CD14-positive monocyte (primary cell): ENCODE measurements at regions not wholly inside any gene's neighbourhood (a gene's known extent, or its start where the extent isn't known, plus 50 kb on each side); places are given as distances from the start of the nearest gene placed in this dataset.

Experiments
- DNase-seq, 3 donors: peaks; one replicate each; pipeline ENCODE4 v3.0.0-alpha.2; 2011 to 2022
- H2AFZ ChIP-seq: 2 replicates; pipeline ENCODE4 v1.6.0; 2012; ENCODE audit warnings: mild to moderate bottlenecking, low read depth, low read length, inconsistent platforms; ENCODE audit not compliant: insufficient read depth, poor library complexity, severe bottlenecking
- H3K27ac ChIP-seq, 2 donors: 1 replicate in 1 of 2; 2 replicates in 1 of 2; pipeline ENCODE4 v1.5.1; 2012 to 2013; ENCODE audit warnings: low read length in 2 of 2, control low read depth in 1 of 2, inconsistent platforms in 1 of 2, low read depth in 1 of 2, mild to moderate bottlenecking in 1 of 2
- H3K27me3 ChIP-seq, 2 donors: one replicate each; pipeline versions ENCODE4 v1.6.0 to v1.6.1; 2011 to 2013; ENCODE audit warnings: low read length in 2 of 2; ENCODE audit not compliant: control insufficient read depth in 2 of 2, insufficient read depth in 2 of 2
- H3K36me3 ChIP-seq, 2 donors: replicated peaks in 1 of 2; 1 replicate in 1 of 2; 2 replicates in 1 of 2; pipeline versions ENCODE4 v1.5.1 to v1.6.1; 2012 to 2013; ENCODE audit warnings: low read length in 2 of 2, control low read depth in 1 of 2, inconsistent platforms in 1 of 2, mild to moderate bottlenecking in 1 of 2; ENCODE audit not compliant: insufficient read depth in 2 of 2, control insufficient read depth in 1 of 2
- H3K4me1 ChIP-seq, 2 donors: 1 replicate in 1 of 2; 2 replicates in 1 of 2; pipeline versions ENCODE4 v1.5.1 to v1.6.1; 2012 to 2013; ENCODE audit warnings: low read length in 2 of 2, control low read depth in 1 of 2, inconsistent platforms in 1 of 2, mild to moderate bottlenecking in 1 of 2, moderate library complexity in 1 of 2; ENCODE audit not compliant: insufficient read depth in 2 of 2, control insufficient read depth in 1 of 2
- H3K4me2 ChIP-seq: replicated peaks from 2 replicates; pipeline ENCODE3; 2012; ENCODE audit warnings: low read length, moderate library complexity, mild to moderate bottlenecking; ENCODE audit not compliant: poor library complexity, severe bottlenecking; ENCODE audit errors: extremely low read depth
- H3K4me3 ChIP-seq, 3 experiments: fragments of 200-600 bp in 1 of 3; sonication (generic) in 1 of 3; replicated peaks in 1 of 3; 1 replicate in 2 of 3; 2 replicates in 1 of 3; pipeline ENCODE4 v1.5.1; 2011 to 2013; ENCODE audit warnings: low read length in 3 of 3, mild to moderate bottlenecking in 3 of 3, control low read depth in 2 of 3, low read depth in 2 of 3, inconsistent platforms in 1 of 3, moderate library complexity in 1 of 3
- H3K79me2 ChIP-seq: 2 replicates; pipeline ENCODE4 v1.6.0; 2012; ENCODE audit warnings: mild to moderate bottlenecking, control low read depth, inconsistent platforms, low read length, moderate library complexity; ENCODE audit not compliant: insufficient read depth
- H3K9ac ChIP-seq: 2 replicates; pipeline ENCODE4 v1.6.0; 2017; ENCODE audit warnings: low read length, mild to moderate bottlenecking; ENCODE audit not compliant: insufficient read depth, poor library complexity, severe bottlenecking
- H3K9me3 ChIP-seq, 2 donors: replicated peaks in 1 of 2; 1 replicate in 1 of 2; 2 replicates in 1 of 2; pipeline versions ENCODE4 v1.5.1 to v1.6.1; 2012 to 2013; ENCODE audit warnings: low read length in 2 of 2, control low read depth in 1 of 2; ENCODE audit not compliant: control insufficient read depth in 1 of 2, insufficient read depth in 1 of 2
- H4K20me1 ChIP-seq: 2 replicates; pipeline ENCODE4 v1.6.0; 2012; ENCODE audit warnings: mild to moderate bottlenecking, low read length, control low read depth, moderate library complexity; ENCODE audit not compliant: insufficient read depth
- H3K27ac Mint-ChIP-seq, 7 donors: one replicate each; pipeline ENCODE4 v1.8.0; 2020; ENCODE audit warnings: mild to moderate bottlenecking in 7 of 7, mixed read lengths in 7 of 7, moderate library complexity in 6 of 7, inconsistent platforms in 2 of 7
- H3K27me3 Mint-ChIP-seq, 3 donors: one replicate each; pipeline ENCODE4 v1.8.0; 2021 to 2022; ENCODE audit warnings: low read depth in 3 of 3, mild to moderate bottlenecking in 3 of 3, mixed read lengths in 3 of 3, moderate library complexity in 3 of 3, inconsistent platforms in 1 of 3
- H3K36me3 Mint-ChIP-seq, 2 donors: one replicate each; pipeline ENCODE4 v1.8.0; 2020; ENCODE audit warnings: mixed read lengths in 2 of 2, inconsistent platforms in 1 of 2, mild to moderate bottlenecking in 1 of 2
- H3K4me1 Mint-ChIP-seq: one replicate; pipeline ENCODE4 v1.8.0; 2020; ENCODE audit warnings: mild to moderate bottlenecking, mixed read lengths
- H3K4me3 Mint-ChIP-seq, 2 donors: one replicate each; pipeline ENCODE4 v1.8.0; 2020; ENCODE audit warnings: mild to moderate bottlenecking in 2 of 2, mixed read lengths in 2 of 2, moderate library complexity in 1 of 2
- H3K9me3 Mint-ChIP-seq, 7 donors: one replicate each; pipeline ENCODE4 v1.8.0; 2020 to 2022; ENCODE audit warnings: mixed read lengths in 7 of 7, mild to moderate bottlenecking in 6 of 7, moderate library complexity in 6 of 7, inconsistent platforms in 2 of 7
- CTCF ChIP-seq: fragments of 200-600 bp; IDR thresholded peaks from one replicate; pipeline ENCODE4 v1.8.0; 2022; ENCODE audit warnings: antibody characterized with exemption, mild to moderate bottlenecking
- WGBS: methylation state at CpG from one replicate; pipeline ENCODE4 v1.1.5; 2013; ENCODE audit warnings: missing lambda C conversion rate; ENCODE audit not compliant: insufficient coverage; 5-methylcytosine and 5-hydroxymethylcytosine counted together
- intact Hi-C, 2 donors: fragments of 100-400 bp; cut with micrococcal nuclease; formaldehyde crosslinking; loops; one replicate each; pipeline versions ENCODE4 v1.15.0 to v1.15.1; 2023

- Mint-ChIP-seq H3K9me3 (peaks cover 5 to 10% (median 7%) of the 10 kb centered on the region in 7 donors), H3K4me1 (no peaks in the 10 kb centered on the region), H3K36me3 (no peaks in the 10 kb centered on the region), H3K4me3 (no peak overlapping the region), H3K27ac (no peak overlapping the region), H3K27me3 (peaks cover 0 to 2% (median 0%) of the 10 kb centered on the region in 3 donors)
- Histone ChIP-seq H2AFZ (no peak overlapping the region), H3K4me3 (no peak overlapping the region), H3K9ac (no peak overlapping the region), H3K36me3 (no peaks in the 10 kb centered on the region), H3K4me1 (no peaks in the 10 kb centered on the region), H3K4me2 (no peak overlapping the region), H3K27ac (no peak overlapping the region), H4K20me1 (no peaks in the 10 kb centered on the region), H3K9me3 (peaks cover 5% of the 10 kb centered on the region in 2 donors), H3K79me2 (no peaks in the 10 kb centered on the region), H3K27me3 (no peaks in the 10 kb centered on the region)
- 49% methylated on average over 4 of the region's 7 CpGs for WGBS
- no peak for DNase-seq
- intact Hi-C loops: no loop called here
- no peak for TF ChIP-seq CTCF
Observed at GRCh38 chr5:7991125-7991821, 122.3 kb downstream of the MTRR start.

- Mint-ChIP-seq H3K9me3 (peaks cover 4 to 19% (median 9%) of the 10 kb centered on the region in 7 donors), H3K4me3 (no peak overlapping the region), H3K27ac (no peak overlapping the region), H3K4me1 (no peaks in the 10 kb centered on the region), H3K36me3 (no peaks in the 10 kb centered on the region), H3K27me3 (peaks cover 0 to 4% (median 0%) of the 10 kb centered on the region in 3 donors)
- 96% methylated on average over 3 of the region's 9 CpGs for WGBS
- H3K79me2 ChIP-seq: no peaks in the 10 kb centered on the region
- peaks cover 6 to 10% of the 10 kb centered on the region in 2 donors for H3K9me3 ChIP-seq
- no peak overlapping the region for H3K4me3 ChIP-seq
- DNase-seq: no peak
- H3K36me3 ChIP-seq: no peaks in the 10 kb centered on the region
- TF ChIP-seq CTCF: no peak
- H3K4me2 ChIP-seq: no peak overlapping the region
- no peak overlapping the region for H3K27ac ChIP-seq
- H2AFZ ChIP-seq: no peak overlapping the region
- no peak overlapping the region for H3K9ac ChIP-seq
- intact Hi-C loops: no loop called here
- no peaks in the 10 kb centered on the region for H3K4me1 ChIP-seq
- H4K20me1 ChIP-seq: no peaks in the 10 kb centered on the region
- H3K27me3 ChIP-seq: no peaks in the 10 kb centered on the region
Observed at GRCh38 chr5:7995688-7996294, 126.8 kb downstream of the MTRR start.
